CD4-positive, alpha-beta T cell treated with Interleukin-2 at 100 ng/mL for 4 hours (primary cell): ENCODE measurements at regions not wholly inside any gene's neighbourhood (a gene's known extent, or its start where the extent isn't known, plus 50 kb on each side); places are given as distances from the start of the nearest gene placed in this dataset.
"Not testable (repeated sequence)": the region's sequence is repeated elsewhere in the genome, so short reads cannot be mapped to it uniquely, and the experiment has no call there.

ENCODE experiments used
- DNase-seq: peaks from one replicate; pipeline ENCODE4 v3.0.0-alpha.2; 2020; ENCODE audit warnings: low spot score

GRCh38 chr3:87489892-87490291 is 213.5 kb upstream of the POU1F1 start:
- DNase-seq, result no peak

- no peak for DNase-seq
Observed at GRCh38 chr3:87488765-87489164, 212.4 kb upstream of the POU1F1 start.

- DNase-seq, result not testable (repeated sequence)
Observed at GRCh38 chr3:87486635-87487034, 210.3 kb upstream of the POU1F1 start.

- no peak for DNase-seq
Observed at GRCh38 chr3:87486115-87486514, 209.7 kb upstream of the POU1F1 start.

GRCh38 chr3:87478716-87479115 is 202.3 kb upstream of the POU1F1 start:
- DNase-seq, result no peak

GRCh38 chr3:87473944-87474343 is 197.6 kb upstream of the POU1F1 start:
- DNase-seq, result no peak

- DNase-seq, result no peak
Observed at GRCh38 chr3:87468938-87469337, 192.6 kb upstream of the POU1F1 start.

- no peak for DNase-seq
Observed at GRCh38 chr3:87468235-87468634, 191.9 kb upstream of the POU1F1 start.

GRCh38 chr3:87462228-87462627 is 185.8 kb upstream of the POU1F1 start:
- no peak for DNase-seq

- DNase-seq, result no peak
Observed at GRCh38 chr3:87461443-87461842, 185.1 kb upstream of the POU1F1 start.

GRCh38 chr3:87461036-87461435 is 184.7 kb upstream of the POU1F1 start:
- no peak for DNase-seq

- no peak for DNase-seq
Observed at GRCh38 chr3:87448558-87448957, 172.2 kb upstream of the POU1F1 start.

GRCh38 chr3:87446849-87447387 is 170.5 kb upstream of the POU1F1 start:
- no peak for DNase-seq

GRCh38 chr3:87442470-87442869 is 166.1 kb upstream of the POU1F1 start:
- DNase-seq, result no peak

- no peak for DNase-seq
Observed at GRCh38 chr3:87437765-87438164, 161.4 kb upstream of the POU1F1 start.

GRCh38 chr3:87436781-87437543 is 160.6 kb upstream of the POU1F1 start:
- no peak for DNase-seq

- no peak for DNase-seq
Observed at GRCh38 chr3:87435926-87436620, 159.7 kb upstream of the POU1F1 start.

- not testable (repeated sequence) for DNase-seq
Observed at GRCh38 chr3:87433445-87433844, 157.1 kb upstream of the POU1F1 start.

- no peak for DNase-seq
Observed at GRCh38 chr3:87426918-87427317, 150.5 kb upstream of the POU1F1 start.

- no peak for DNase-seq
Observed at GRCh38 chr3:87425056-87425455, 148.7 kb upstream of the POU1F1 start.

GRCh38 chr3:87423336-87423735 is 147.0 kb upstream of the POU1F1 start:
- DNase-seq, result no peak

- DNase-seq, result no peak
Observed at GRCh38 chr3:87422333-87422732, 145.9 kb upstream of the POU1F1 start.

- no peak for DNase-seq
Observed at GRCh38 chr3:87420171-87420570, 143.8 kb upstream of the POU1F1 start.
